H9 (cell line): ENCODE measurements at regions not wholly inside any gene's neighbourhood (a gene's known extent, or its start where the extent isn't known, plus 50 kb on each side); places are given as distances from the start of the nearest gene placed in this dataset.

ENCODE experiments used
- DNase-seq: peaks from one replicate; pipeline ENCODE4 v3.0.0-alpha.2; 2017
- H2AFZ ChIP-seq: one replicate; pipeline ENCODE4 v1.6.1; 2013; ENCODE audit warnings: mild to moderate bottlenecking, low read length, control low read depth, moderate library complexity
- H2AK5ac ChIP-seq: 2 replicates; pipeline ENCODE4 v1.6.1; 2013; ENCODE audit warnings: low read length, control low read depth, mixed read lengths; ENCODE audit not compliant: insufficient read length
- H2BK120ac ChIP-seq: one replicate; pipeline ENCODE4 v1.6.1; 2013; ENCODE audit warnings: low read depth, mild to moderate bottlenecking, low read length, control low read depth, inconsistent platforms; ENCODE audit not compliant: poor library complexity, severe bottlenecking
- H2BK12ac ChIP-seq: 2 replicates; pipeline ENCODE4 v1.6.1; 2013; ENCODE audit warnings: low read length, control low read depth, mixed read lengths, low read depth; ENCODE audit not compliant: insufficient read length
- H2BK15ac ChIP-seq: 2 replicates; pipeline ENCODE4 v1.6.1; 2013; ENCODE audit warnings: low read depth, low read length, control low read depth
- H2BK20ac ChIP-seq: one replicate; pipeline ENCODE4 v1.6.1; 2013; ENCODE audit warnings: low read depth, mild to moderate bottlenecking, low read length, control low read depth, inconsistent platforms; ENCODE audit not compliant: poor library complexity, severe bottlenecking
- H2BK5ac ChIP-seq: 2 replicates; pipeline ENCODE4 v1.6.1; 2013; ENCODE audit warnings: low read length, control low read depth, mixed read lengths; ENCODE audit not compliant: insufficient read length
- H3K14ac ChIP-seq: 2 replicates; pipeline ENCODE4 v1.6.1; 2013; ENCODE audit warnings: low read length, control low read depth; ENCODE audit not compliant: insufficient read depth
- H3K18ac ChIP-seq: 2 replicates; pipeline ENCODE4 v1.6.1; 2013; ENCODE audit warnings: low read depth, mild to moderate bottlenecking, mixed read lengths, low read length, control low read depth; ENCODE audit not compliant: insufficient read length
- H3K23ac ChIP-seq: 2 replicates; pipeline ENCODE4 v1.6.1; 2013; ENCODE audit warnings: low read length, control low read depth, mixed read lengths, low read depth; ENCODE audit not compliant: insufficient read length
- H3K23me2 ChIP-seq: 2 replicates; pipeline ENCODE4 v1.6.1; 2013; ENCODE audit warnings: low read depth, mild to moderate bottlenecking, mixed read lengths, low read length, control low read depth; ENCODE audit not compliant: insufficient read length, poor library complexity, severe bottlenecking
- H3K27ac ChIP-seq: 2 replicates; pipeline ENCODE4 v1.5.1; 2013; ENCODE audit warnings: low read length, control low read depth, mixed read lengths, low read depth; ENCODE audit not compliant: insufficient read length
- H3K27me3 ChIP-seq: 2 replicates; pipeline ENCODE4 v1.6.1; 2013; ENCODE audit warnings: low read length, control low read depth, inconsistent platforms; ENCODE audit not compliant: insufficient read depth
- H3K4ac ChIP-seq: 2 replicates; pipeline ENCODE4 v1.6.1; 2013; ENCODE audit warnings: low read depth, mild to moderate bottlenecking, control low read depth, inconsistent platforms, low read length, moderate library complexity
- H3K4me1 ChIP-seq: 2 replicates; pipeline ENCODE4 v1.6.1; 2013; ENCODE audit warnings: low read length, control low read depth, inconsistent platforms; ENCODE audit not compliant: insufficient read depth
- H3K4me2 ChIP-seq: 2 replicates; pipeline ENCODE4 v1.6.1; 2013; ENCODE audit warnings: low read length, control low read depth, mixed read lengths; ENCODE audit not compliant: insufficient read length, insufficient read depth
- H3K56ac ChIP-seq: 2 replicates; pipeline ENCODE4 v1.6.1; 2013; ENCODE audit warnings: low read depth, mild to moderate bottlenecking, mixed read lengths, low read length, control low read depth; ENCODE audit not compliant: insufficient read length
- H3K79me1 ChIP-seq: 2 replicates; pipeline ENCODE4 v1.6.1; 2013; ENCODE audit warnings: low read depth, mild to moderate bottlenecking, moderate library complexity, low read length, control low read depth, inconsistent platforms; ENCODE audit not compliant: insufficient read depth, poor library complexity, severe bottlenecking
- H3K79me2 ChIP-seq: 2 replicates; pipeline ENCODE4 v1.6.1; 2013; ENCODE audit warnings: low read length, control low read depth, inconsistent platforms; ENCODE audit not compliant: insufficient read depth
- H3K9ac ChIP-seq: 2 replicates; pipeline ENCODE4 v1.6.1; 2013; ENCODE audit warnings: low read length, control low read depth, mixed read lengths; ENCODE audit not compliant: insufficient read length; ENCODE audit errors: extremely low read depth
- H3K9me3 ChIP-seq: one replicate; pipeline ENCODE4 v1.6.1; 2013; ENCODE audit warnings: low read depth, low read length, inconsistent platforms; ENCODE audit not compliant: control insufficient read depth
- H3T11ph ChIP-seq: one replicate; pipeline ENCODE4 v1.6.1; 2013; ENCODE audit warnings: mild to moderate bottlenecking, low read length, control low read depth, inconsistent platforms
- H4K20me1 ChIP-seq: one replicate; pipeline ENCODE4 v1.6.1; 2013; ENCODE audit not compliant: control insufficient read depth, insufficient read length, insufficient read depth
- H4K5ac ChIP-seq: 2 replicates; pipeline ENCODE4 v1.6.1; 2013; ENCODE audit warnings: low read depth, mild to moderate bottlenecking, mixed read lengths, low read length, control low read depth; ENCODE audit not compliant: insufficient read length
- H4K8ac ChIP-seq: replicated peaks from 2 replicates; pipeline ENCODE4 v1.6.1; 2013; ENCODE audit warnings: low read length, control low read depth, mixed read lengths, low read depth; ENCODE audit not compliant: insufficient read length
- H4K91ac ChIP-seq: 2 replicates; pipeline ENCODE4 v1.6.1; 2013; ENCODE audit warnings: low read depth, mild to moderate bottlenecking, moderate library complexity, mixed read lengths, low read length, control low read depth; ENCODE audit not compliant: insufficient read length
- H3K27ac Mint-ChIP-seq, 3 experiments: 2 replicates in 2 of 3; 3 replicates in 1 of 3; pipeline ENCODE4 v1.8.0; 2020 to 2021; ENCODE audit warnings: mixed read lengths in 3 of 3, mild to moderate bottlenecking in 1 of 3, moderate library complexity in 1 of 3
- H3K27me3 Mint-ChIP-seq: 2 replicates; pipeline ENCODE4 v1.8.0; 2021; ENCODE audit warnings: low read depth, mild to moderate bottlenecking, moderate library complexity, mixed read lengths
- H3K36me3 Mint-ChIP-seq, 3 experiments: 2 replicates in 2 of 3; 3 replicates in 1 of 3; pipeline ENCODE4 v1.8.0; 2020 to 2021; ENCODE audit warnings: low read depth in 3 of 3, mixed read lengths in 3 of 3; ENCODE audit not compliant: insufficient read depth in 1 of 3
- H3K4me1 Mint-ChIP-seq, 2 experiments: 2 replicates each; pipeline ENCODE4 v1.8.0; 2020; ENCODE audit warnings: mixed read lengths in 2 of 2
- H3K4me3 Mint-ChIP-seq, 2 experiments: 2 replicates in 1 of 2; 3 replicates in 1 of 2; pipeline ENCODE4 v1.8.0; 2020 to 2021; ENCODE audit warnings: mild to moderate bottlenecking in 2 of 2, mixed read lengths in 2 of 2, moderate library complexity in 1 of 2
- H3K9me3 Mint-ChIP-seq, 2 experiments: 2 replicates in 1 of 2; 3 replicates in 1 of 2; pipeline ENCODE4 v1.8.0; 2020; ENCODE audit warnings: mild to moderate bottlenecking in 2 of 2, mixed read lengths in 2 of 2, moderate library complexity in 1 of 2
- CTCF ChIP-seq: fragments of 200-600 bp; sonication (generic); conservative IDR thresholded peaks from 3 replicates; pipeline ENCODE4 v1.8.0; 2021; ENCODE audit warnings: antibody characterized with exemption, mild to moderate bottlenecking
- WGBS: extraction: QIAGEN DNeasy Blood & Tissue Kit; methylation state at CpG from one replicate; pipeline ENCODE4 v1.1.7; 2013; ENCODE audit warnings: missing lambda C conversion rate, low lambda C conversion rate, mixed read lengths; ENCODE audit not compliant: insufficient read length; ENCODE audit errors: extremely low coverage; 5-methylcytosine and 5-hydroxymethylcytosine counted together

- H3K79me1 ChIP-seq, result no peaks in the 10 kb centered on the region
- H3K27me3 Mint-ChIP-seq, result no peaks in the 10 kb centered on the region
- no peaks in the 10 kb centered on the region for H3K9me3 ChIP-seq
- no peak overlapping the region for H2BK12ac ChIP-seq
- no peak overlapping the region for H2BK20ac ChIP-seq
- H3K27me3 ChIP-seq, result no peaks in the 10 kb centered on the region
- no peak overlapping the region for H3K18ac ChIP-seq
- H2BK120ac ChIP-seq, result no peak overlapping the region
- no peak overlapping the region for H3K27ac Mint-ChIP-seq
- no peak overlapping the region for H2BK15ac ChIP-seq
- WGBS, result no CpG with 5 or more reads among the region's 4 CpGs
- H3K14ac ChIP-seq, result no peak overlapping the region
- no peaks in the 10 kb centered on the region for H3K23me2 ChIP-seq
- no peak overlapping the region for H3K23ac ChIP-seq
- no peak overlapping the region for H2AFZ ChIP-seq
- H3K4ac ChIP-seq, result no peak overlapping the region
- H4K91ac ChIP-seq, result no peak overlapping the region
- no peak overlapping the region for H3T11ph ChIP-seq
- H4K20me1 ChIP-seq, result no peaks in the 10 kb centered on the region
- no peak overlapping the region for H3K27ac ChIP-seq
- H3K4me2 ChIP-seq, result no peak overlapping the region
- no peak overlapping the region for H4K8ac ChIP-seq
- no peak overlapping the region for H2AK5ac ChIP-seq
- no peaks in the 10 kb centered on the region for H3K79me2 ChIP-seq
- H3K4me1 Mint-ChIP-seq, result 0 out of 4 replicates have a peak, but pooled peaks cover 0 to 4% of the 10 kb centered on the region in 2 experiments
- H3K36me3 Mint-ChIP-seq, result no peaks in the 10 kb centered on the region
- no peak for DNase-seq
- H3K4me1 ChIP-seq, result no peaks in the 10 kb centered on the region; the same call in 1 of the 2 replicates
- H3K4me3 Mint-ChIP-seq, result no peak overlapping the region
- TF ChIP-seq CTCF, result no peak
- H2BK5ac ChIP-seq, result no peak overlapping the region
- no peak overlapping the region for H3K56ac ChIP-seq
- no peak overlapping the region for H3K9ac ChIP-seq
- no peaks in the 10 kb centered on the region for H3K9me3 Mint-ChIP-seq
- H4K5ac ChIP-seq, result no peak overlapping the region
Observed at GRCh38 chr7:12968836-12969422, 281.5 kb downstream of the ARL4A start.
